GM18505 (cell line): ENCODE measurements at regions not wholly inside any gene's neighbourhood (a gene's known extent, or its start where the extent isn't known, plus 50 kb on each side); places are given as distances from the start of the nearest gene placed in this dataset.

ENCODE experiments used
- ATAC-seq: cut with Tn5 transposase; IDR thresholded peaks from one replicate; pipeline ENCODE4 v1.9.1; 2021; ENCODE audit not compliant: unreplicated experiment
- POLR2A ChIP-seq: IDR thresholded peaks from 4 replicates; pipeline ENCODE4 v1.6.1; 2011; ENCODE audit warnings: borderline replicate concordance; ENCODE audit not compliant: insufficient read depth, insufficient read length; ENCODE audit errors: extremely low read depth

GRCh38 chr6:101230866-101231265 lies 162.6 kb upstream of the GRIK2 start:
- no peak for TF ChIP-seq POLR2A
- no peak for ATAC-seq

- ATAC-seq = no peak
- TF ChIP-seq POLR2A = no peak
Measured at GRCh38 chr6:101231606-101232235, 161.8 kb upstream of the GRIK2 start.

GRCh38 chr6:101232961-101233360 lies 160.5 kb upstream of the GRIK2 start:
- no peak for TF ChIP-seq POLR2A
- no peak for ATAC-seq

GRCh38 chr6:101236709-101237108 lies 156.8 kb upstream of the GRIK2 start:
- ATAC-seq = no peak
- no peak for TF ChIP-seq POLR2A

DNA sequence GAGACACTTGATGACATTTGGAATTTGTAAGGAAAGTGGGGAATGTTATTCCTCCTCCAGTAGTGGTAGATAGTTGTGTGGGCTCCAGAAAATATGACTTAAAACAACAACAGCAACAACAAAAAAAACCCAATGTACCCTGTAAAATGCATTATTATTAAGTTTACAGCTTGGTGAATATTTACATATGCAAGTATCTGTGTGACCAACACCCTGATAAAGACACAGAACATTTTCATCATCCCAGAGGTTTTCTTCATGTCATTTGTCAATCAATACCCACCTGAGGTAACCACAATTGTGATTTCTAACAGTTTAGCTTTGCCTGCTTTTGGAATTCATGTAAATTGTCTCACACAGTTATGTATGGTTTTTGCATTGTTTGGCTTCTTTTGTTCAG lies 152.1 kb upstream of the GRIK2 start:
- no peak for TF ChIP-seq POLR2A
- no peak for ATAC-seq

GRCh38 chr6:101249470-101249869 lies 144.0 kb upstream of the GRIK2 start:
- no peak for TF ChIP-seq POLR2A
- ATAC-seq = no peak

GRCh38 chr6:101257163-101257562 lies 136.3 kb upstream of the GRIK2 start:
- TF ChIP-seq POLR2A = no peak
- ATAC-seq = no peak

DNA sequence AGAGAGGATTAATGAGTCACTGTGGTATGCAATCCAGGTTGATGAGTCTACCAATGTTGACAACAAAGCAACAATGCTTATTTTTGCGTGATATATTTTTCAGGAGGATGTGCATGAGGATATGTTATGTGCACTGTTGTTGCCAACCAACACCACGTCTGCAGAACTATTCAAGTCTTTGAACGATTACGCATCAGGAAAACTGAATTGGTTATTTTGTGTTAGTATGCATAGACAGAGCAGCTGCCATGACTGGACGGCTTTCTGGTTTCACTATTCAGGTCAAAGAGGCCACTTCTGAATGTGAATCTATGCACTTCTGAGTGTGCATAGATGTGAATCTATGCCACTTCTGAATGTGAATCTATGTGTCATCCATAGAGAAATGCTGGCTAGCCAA lies 134.0 kb upstream of the GRIK2 start:
- no peak for ATAC-seq
- TF ChIP-seq POLR2A = no peak

DNA sequence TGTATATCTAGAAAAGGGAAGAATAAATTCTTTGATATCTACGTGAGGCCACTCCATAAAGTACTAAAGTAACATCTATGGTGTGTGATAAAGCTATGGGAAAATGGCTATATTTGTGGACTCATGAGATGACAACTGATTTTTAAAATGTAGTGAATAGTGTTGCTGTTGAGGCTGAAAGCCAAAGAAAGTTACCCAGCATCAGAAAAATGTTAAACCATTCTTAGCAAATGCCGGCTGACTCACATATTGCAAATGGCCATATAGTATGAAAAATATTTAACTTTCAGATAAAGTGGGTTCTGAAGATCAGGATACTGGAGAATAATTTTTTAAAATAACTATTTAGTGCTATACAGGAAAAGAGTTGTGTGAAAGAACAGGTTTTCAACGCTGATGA lies 129.9 kb upstream of the GRIK2 start:
- no peak for TF ChIP-seq POLR2A
- ATAC-seq = no peak

- no peak for TF ChIP-seq POLR2A
- ATAC-seq = no peak
Measured at GRCh38 chr6:101266063-101266462, 127.4 kb upstream of the GRIK2 start.

DNA sequence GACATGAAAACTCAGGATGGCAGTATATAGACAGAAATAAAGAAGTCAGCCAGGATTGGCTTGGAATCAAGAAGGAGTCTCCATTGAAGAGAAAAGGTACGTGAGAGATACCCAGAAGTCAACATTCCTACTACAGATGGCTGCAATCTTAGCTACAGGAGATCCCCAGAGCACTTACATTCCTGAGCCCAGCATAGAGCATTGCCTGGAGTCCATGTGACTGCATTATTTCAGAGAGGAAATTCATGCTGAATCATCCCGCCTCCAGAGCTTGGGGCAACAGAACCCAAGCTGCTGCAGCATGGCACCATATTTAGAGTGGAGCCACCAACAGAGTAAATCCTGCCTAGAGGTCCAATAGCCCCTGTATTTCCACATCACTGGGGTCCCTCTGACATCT lies 125.0 kb upstream of the GRIK2 start:
- no peak for TF ChIP-seq POLR2A

DNA sequence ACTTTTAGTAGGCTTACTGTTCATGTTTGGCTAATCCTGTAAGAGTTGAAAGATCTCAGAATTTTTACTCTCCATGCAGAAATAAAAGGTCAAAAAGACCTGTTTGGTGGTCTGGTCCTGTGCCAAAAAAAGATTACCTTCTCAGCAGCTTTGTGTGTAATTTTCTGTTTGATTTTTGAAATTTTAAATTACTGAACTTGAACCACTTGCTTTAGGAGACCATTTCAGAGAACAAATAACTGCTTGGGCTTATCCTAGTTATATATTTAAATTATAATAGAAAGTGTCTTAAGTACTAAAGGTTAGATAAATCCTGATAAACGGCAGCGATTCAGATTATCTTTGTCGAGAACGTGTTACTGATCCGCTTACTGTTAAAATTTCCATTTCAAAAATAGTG lies 118.3 kb upstream of the GRIK2 start:
- TF ChIP-seq POLR2A = no peak
- no peak for ATAC-seq

More for the DNA sequence above, 125.0 kb upstream of the GRIK2 start:
- ATAC-seq = no peak

DNA sequence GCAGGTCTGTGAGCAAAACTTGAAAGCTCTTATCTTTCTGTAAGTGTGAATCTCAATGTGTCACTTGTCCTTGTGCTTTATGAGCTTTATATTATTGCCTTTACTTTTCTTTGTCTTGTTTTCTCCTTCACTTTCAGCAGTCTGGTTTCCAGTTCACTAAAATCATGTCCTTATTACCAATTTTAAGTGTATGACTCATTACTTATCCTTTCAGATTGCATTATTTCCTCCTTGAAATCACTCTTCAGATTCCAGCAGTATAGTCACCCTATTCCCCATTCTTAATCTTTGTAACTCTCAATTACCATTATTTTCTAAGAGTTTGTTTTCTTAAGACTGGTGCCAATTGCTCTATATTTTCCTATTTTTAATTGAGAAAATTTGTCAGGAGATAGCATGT lies 117.4 kb upstream of the GRIK2 start:
- no peak for ATAC-seq
- TF ChIP-seq POLR2A = no peak

- TF ChIP-seq POLR2A = no peak
- no peak for ATAC-seq
Measured at GRCh38 chr6:101279410-101279809, 114.1 kb upstream of the GRIK2 start.

DNA sequence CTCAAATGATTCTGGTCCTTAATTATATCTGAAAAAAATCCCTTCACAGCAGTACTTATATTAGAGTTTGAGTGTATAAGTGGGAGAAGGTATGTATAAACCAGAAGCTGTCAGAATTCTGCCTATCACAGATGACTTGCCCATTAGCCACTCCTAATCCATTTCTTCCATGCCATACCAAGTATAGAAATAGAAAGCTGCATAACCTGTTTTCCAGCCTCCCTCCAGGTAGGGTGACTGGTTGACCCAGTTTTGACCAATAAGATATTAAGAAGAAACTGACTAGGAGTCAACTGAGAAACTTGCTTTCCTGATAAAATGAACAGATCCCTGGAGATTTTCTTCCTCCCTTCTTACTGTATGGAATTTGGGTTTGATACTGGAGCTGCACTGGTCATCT lies 112.2 kb upstream of the GRIK2 start:
- no peak for ATAC-seq

GRCh38 chr6:101284131-101284530 lies 109.4 kb upstream of the GRIK2 start:
- ATAC-seq = no peak
- TF ChIP-seq POLR2A = no peak

More for the DNA sequence above, 112.2 kb upstream of the GRIK2 start:
- no peak for TF ChIP-seq POLR2A

GRCh38 chr6:101286146-101286545 lies 107.4 kb upstream of the GRIK2 start:
- no peak for ATAC-seq
- no peak for TF ChIP-seq POLR2A
